H1 (cell line): ENCODE measurements at regions not wholly inside any gene's neighbourhood (a gene's known extent, or its start where the extent isn't known, plus 50 kb on each side); places are given as distances from the start of the nearest gene placed in this dataset.

Source experiments
- ATF2 ChIP-seq: IDR thresholded peaks from 2 replicates; pipeline ENCODE4 v1.6.1; 2012; ENCODE audit warnings: low read length, inconsistent platforms
- CTCF ChIP-seq, 3 experiments: IDR thresholded peaks; 1 replicate in 2 of 3; 2 replicates in 1 of 3; pipeline versions ENCODE4 v1.5.1 to v1.6.1; 2011; ENCODE audit warnings: low read length in 3 of 3, mild to moderate bottlenecking in 3 of 3, inconsistent platforms in 2 of 3, low read depth in 1 of 3, moderate library complexity in 1 of 3; ENCODE audit not compliant: insufficient read depth in 1 of 3; ENCODE audit errors: control extremely low read depth in 1 of 3
- YY1 ChIP-seq: IDR thresholded peaks from 2 replicates; pipeline ENCODE4 v1.6.1; 2011; ENCODE audit warnings: low read depth, mild to moderate bottlenecking, low read length

DNA sequence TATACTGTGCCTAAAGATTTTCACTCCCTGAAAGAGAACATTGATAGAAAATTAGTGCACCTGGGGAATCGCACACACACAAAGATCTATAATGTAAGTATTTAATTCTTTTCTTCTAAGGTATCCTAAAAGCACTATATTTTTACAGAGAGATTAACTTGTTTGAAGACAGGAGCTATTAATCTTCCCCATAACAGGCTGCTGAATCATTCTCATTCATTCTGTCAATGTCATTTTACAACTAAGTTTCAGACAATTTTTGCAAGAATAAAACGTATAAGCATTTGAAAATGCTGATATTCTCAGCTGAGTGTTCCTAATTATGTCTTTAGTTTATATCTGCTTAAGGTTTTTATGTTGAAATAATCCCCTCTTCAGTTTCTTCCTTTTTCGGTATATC is 776.7 kb downstream of the NXPH1 start:
- no peak for TF ChIP-seq ATF2
- TF ChIP-seq CTCF (IDR thresholded peaks at IDR 0.05; ENCODE audit: control extremely low read depth in 1 of 3, insufficient read depth in 1 of 3, low read depth in 1 of 3, low read length in 3 of 3): no peak
- TF ChIP-seq YY1: no peak
